Retinal pigment epithelial cell (primary cell): ENCODE measurements at regions not wholly inside any gene's neighbourhood (a gene's known extent, or its start where the extent isn't known, plus 50 kb on each side); places are given as distances from the start of the nearest gene placed in this dataset.

ENCODE experiments used
- DNase-seq: peaks from one replicate; pipeline ENCODE4 v3.0.0-alpha.2; 2010; ENCODE audit warnings: low read depth
- H3K4me3 ChIP-seq: 2 replicates; pipeline ENCODE4 v1.5.1; 2011; ENCODE audit warnings: mild to moderate bottlenecking, low read length, control low read depth, moderate library complexity
- TF ChIP-seq, protein P1 (sequence below): conservative IDR thresholded peaks from 2 replicates; pipeline ENCODE4 v1.5.1; 2011; ENCODE audit warnings: low read depth, low read length, control low read depth, inconsistent platforms

DNA sequence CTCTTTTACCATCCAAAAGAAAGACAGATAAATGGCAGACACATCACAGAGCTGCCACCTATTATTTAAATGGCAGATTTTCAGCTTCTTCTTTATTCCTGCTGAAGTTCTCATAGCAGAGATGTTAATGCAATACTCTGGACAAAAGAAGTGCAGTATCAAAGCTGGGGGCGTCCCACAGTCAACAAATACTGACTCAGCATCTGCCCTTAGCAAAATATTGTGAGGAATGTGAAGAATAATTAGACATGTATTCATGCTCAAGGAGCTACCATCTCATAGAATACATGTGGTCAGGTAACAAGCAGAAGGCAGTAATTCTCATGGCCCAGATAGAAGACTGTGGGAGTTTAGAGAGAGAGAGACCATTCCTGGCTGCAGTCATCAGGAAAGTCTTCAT is 108.0 kb upstream of the TANK start:
- no peak overlapping the region for H3K4me3 ChIP-seq
- no peak for DNase-seq
- TF ChIP-seq, protein P1, sequence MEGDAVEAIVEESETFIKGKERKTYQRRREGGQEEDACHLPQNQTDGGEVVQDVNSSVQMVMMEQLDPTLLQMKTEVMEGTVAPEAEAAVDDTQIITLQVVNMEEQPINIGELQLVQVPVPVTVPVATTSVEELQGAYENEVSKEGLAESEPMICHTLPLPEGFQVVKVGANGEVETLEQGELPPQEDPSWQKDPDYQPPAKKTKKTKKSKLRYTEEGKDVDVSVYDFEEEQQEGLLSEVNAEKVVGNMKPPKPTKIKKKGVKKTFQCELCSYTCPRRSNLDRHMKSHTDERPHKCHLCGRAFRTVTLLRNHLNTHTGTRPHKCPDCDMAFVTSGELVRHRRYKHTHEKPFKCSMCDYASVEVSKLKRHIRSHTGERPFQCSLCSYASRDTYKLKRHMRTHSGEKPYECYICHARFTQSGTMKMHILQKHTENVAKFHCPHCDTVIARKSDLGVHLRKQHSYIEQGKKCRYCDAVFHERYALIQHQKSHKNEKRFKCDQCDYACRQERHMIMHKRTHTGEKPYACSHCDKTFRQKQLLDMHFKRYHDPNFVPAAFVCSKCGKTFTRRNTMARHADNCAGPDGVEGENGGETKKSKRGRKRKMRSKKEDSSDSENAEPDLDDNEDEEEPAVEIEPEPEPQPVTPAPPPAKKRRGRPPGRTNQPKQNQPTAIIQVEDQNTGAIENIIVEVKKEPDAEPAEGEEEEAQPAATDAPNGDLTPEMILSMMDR = no peak

DNA sequence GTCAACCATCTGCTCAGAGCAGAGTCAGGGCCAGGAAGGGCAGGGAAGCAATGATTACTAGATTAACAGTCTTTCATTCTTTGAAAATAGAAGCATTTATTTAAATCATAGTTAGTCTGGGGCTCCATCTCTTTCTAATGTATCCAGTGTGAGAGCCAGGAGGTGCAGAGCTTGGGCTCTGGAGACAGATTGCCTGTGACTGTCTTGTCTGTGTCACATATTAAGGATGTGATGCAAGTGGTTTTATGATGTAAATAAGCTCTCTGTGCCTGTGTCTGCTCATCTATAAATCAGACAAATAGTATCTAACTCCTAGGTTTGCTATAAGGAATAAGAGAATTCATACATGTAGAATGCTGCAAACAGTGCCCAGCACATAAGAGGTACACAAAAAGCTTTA is 104.9 kb upstream of the TANK start:
- no peak overlapping the region for H3K4me3 ChIP-seq
- TF ChIP-seq, protein P1 = no peak
- DNase-seq = no peak

DNA sequence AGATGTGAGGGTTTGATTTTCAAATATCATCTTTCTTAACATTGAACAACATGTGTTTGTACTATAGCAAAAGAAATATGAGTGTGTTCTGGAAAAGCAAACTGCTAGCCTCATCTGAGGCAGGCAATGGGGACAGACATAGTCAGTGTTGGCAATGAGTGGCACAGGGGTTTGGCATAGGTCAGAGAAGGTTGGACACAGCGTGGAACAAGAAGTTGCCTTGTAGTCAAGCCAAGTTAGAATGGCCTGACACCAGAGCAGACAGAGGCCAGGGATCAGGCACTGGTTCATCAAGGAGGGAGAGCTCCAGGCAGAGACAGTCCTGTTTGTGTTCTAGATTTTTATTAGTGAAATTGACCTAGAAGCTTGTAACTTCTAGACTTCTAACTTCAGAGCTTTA is 100.8 kb upstream of the TANK start:
- TF ChIP-seq, protein P1 = no peak
- no peak overlapping the region for H3K4me3 ChIP-seq
- DNase-seq = no peak

DNA sequence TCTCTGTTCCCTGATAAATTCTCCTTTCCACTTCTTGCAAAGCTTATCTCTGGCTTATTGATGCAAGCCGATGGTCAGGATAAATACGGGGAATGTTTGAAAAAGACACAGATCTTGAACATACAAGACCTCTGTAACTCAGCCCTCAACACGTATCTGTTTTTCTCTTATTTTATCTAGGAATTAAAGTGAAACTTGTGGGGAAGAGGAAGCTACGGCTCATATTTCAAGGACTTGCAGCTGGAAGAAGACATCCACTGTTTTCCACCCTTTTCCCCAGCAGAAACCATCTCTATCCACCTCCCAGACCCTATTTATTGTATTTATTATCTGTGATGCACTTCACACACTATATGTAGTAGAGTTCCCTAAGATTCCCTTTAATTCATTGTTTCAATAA is 98.4 kb upstream of the TANK start:
- no peak for DNase-seq
- TF ChIP-seq, protein P1 = no peak
- H3K4me3 ChIP-seq = no peak overlapping the region

DNA sequence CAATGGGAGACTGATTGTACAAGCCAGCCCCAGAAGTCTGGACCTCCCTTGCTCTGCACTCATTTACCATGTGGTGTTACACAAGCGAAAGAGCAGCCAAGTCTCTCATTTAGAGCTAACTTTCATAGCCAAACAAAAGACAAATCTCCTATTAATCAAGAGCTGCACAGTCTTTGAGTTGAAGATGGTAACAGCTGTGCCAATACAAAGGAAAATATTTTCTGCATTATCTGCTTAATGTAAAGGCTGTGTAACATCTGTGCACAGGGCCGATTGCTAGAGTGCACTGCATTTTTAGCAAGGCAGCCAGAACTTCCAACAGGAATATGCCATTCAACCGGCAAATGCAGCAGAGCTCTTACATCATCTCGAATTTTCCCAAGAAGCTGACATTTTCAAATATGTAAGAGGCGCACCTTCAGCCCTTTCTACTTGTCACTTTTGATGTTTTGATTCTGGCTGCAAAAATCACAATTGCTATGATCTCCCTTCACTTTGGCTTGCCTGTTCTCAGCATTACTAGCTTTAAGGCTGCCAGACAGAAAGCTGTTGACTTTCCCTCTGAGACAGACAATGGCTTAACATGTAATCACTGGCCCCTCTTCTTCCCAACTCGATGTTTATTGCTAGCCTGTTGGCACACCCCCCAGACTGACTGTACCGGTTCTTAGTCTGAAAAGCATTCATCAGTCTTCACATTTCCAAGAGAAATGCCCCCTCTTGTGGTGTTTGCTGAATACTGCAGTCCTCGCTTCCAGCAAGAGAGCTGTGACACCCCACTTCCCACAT is 96.9 kb upstream of the TANK start:
- DNase-seq = peak; percentile 37
- TF ChIP-seq, protein P1 = peak; percentile 92

DNA sequence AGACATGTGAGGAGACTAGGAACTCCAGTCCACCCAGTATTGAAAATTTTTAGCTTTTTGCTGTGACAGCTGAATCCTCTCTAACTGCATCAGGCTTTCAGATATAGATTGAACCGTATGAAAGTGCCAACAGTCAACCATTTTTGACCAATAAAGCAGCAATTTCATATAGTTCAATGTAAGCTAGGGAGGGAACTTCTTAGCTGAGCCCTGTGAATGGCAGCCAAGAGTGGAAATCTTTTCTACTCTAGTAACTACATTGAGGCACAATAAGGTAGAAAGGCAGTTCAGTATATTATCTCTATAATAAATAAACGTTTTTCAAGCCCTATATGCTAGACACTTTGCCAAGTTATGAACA is 96.3 kb upstream of the TANK start:
- no peak for DNase-seq
- no peak overlapping the region for H3K4me3 ChIP-seq
- TF ChIP-seq, protein P1 = no peak

More for the DNA sequence above, 96.9 kb upstream of the TANK start:
- no peak overlapping the region for H3K4me3 ChIP-seq

DNA sequence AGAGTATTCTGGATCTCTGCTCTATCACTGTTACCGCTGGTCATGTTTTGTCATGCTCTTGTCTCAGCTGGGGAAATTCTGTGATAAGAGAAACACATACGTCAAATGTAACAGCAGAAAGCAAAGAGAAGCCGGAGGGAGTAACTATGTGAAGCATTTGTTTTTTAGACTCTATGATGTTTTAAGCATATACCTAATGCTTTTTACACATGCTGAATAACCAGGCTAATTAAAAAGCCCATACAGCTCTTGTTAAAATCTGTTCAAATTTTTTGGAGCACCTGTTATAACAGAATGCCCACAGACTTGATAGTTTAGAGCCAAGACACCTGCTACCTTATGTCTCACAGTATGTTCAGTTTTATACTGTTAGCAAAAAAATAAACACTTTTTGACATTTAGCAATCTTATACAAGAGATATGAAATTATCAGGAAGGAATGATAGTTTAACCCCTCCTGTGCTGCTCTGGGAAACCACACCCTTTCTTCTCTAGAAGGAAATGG is 92.3 kb upstream of the TANK start:
- no peak for DNase-seq
- no peak overlapping the region for H3K4me3 ChIP-seq
- TF ChIP-seq, protein P1 = no peak
